ENCODE measurements at regions not wholly inside any gene's neighbourhood (a gene's known extent, or its start where the extent isn't known, plus 50 kb on each side); places are given as distances from the start of the nearest gene placed in this dataset.

DNA sequence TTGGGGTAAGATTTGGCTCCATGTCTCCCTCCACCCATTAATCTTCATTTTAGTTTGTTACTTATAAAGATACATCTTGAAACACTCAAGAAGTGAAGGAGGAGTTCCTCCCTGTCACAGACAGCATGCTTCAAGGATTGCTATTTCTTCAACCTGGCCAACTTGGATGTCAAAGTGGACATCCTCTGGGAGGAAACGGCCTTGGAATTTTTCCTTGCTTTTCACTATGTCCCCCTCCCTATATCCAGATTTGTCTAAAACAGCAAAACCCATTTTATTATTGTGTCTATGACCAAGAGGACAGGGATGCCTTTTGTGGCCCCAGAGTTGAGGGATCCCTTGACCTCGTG, 242.9 kb downstream of the LPIN1 start:
- TF ChIP-seq, protein P1, sequence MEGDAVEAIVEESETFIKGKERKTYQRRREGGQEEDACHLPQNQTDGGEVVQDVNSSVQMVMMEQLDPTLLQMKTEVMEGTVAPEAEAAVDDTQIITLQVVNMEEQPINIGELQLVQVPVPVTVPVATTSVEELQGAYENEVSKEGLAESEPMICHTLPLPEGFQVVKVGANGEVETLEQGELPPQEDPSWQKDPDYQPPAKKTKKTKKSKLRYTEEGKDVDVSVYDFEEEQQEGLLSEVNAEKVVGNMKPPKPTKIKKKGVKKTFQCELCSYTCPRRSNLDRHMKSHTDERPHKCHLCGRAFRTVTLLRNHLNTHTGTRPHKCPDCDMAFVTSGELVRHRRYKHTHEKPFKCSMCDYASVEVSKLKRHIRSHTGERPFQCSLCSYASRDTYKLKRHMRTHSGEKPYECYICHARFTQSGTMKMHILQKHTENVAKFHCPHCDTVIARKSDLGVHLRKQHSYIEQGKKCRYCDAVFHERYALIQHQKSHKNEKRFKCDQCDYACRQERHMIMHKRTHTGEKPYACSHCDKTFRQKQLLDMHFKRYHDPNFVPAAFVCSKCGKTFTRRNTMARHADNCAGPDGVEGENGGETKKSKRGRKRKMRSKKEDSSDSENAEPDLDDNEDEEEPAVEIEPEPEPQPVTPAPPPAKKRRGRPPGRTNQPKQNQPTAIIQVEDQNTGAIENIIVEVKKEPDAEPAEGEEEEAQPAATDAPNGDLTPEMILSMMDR (IDR thresholded peaks at IDR 0.05), result no peak
- TF ChIP-seq POLR2AphosphoS5 (IDR thresholded peaks at IDR 0.05) (no peak), POLR2A (IDR thresholded peaks at IDR 0.05) (no peak)
